CD4-positive, alpha-beta memory T cell (primary cell): ENCODE measurements at regions not wholly inside any gene's neighbourhood (a gene's known extent, or its start where the extent isn't known, plus 50 kb on each side); places are given as distances from the start of the nearest gene placed in this dataset.
"Not testable (repeated sequence)": the region's sequence is repeated elsewhere in the genome, so short reads cannot be mapped to it uniquely, and the experiment has no call there.

Experiments used
- CTCF ChIA-PET: fragments of 350-600 bp; sonication (Branson Sonifier 250); formaldehyde crosslinking; loops from one replicate; lab custom pipeline; 2021; ENCODE audit warnings: inconsistent platforms; ENCODE audit not compliant: partially characterized antibody; lab: Charles Lee
- POLR2A ChIA-PET: fragments of 350-600 bp; sonication (Branson Sonifier 250); formaldehyde crosslinking; loops from one replicate; lab custom pipeline; 2021; ENCODE audit not compliant: partially characterized antibody; lab: Charles Lee
- DNase-seq, 5 donors: peaks; one replicate each; pipeline versions ENCODE4 v3.0.0 to v3.0.0-alpha.2; 2020 to 2022; ENCODE audit warnings: mixed read lengths in 1 of 5
- H3K27ac ChIP-seq: one replicate; pipeline ENCODE4 v1.7.0; 2013; ENCODE audit warnings: low read depth, low read length
- H3K27me3 ChIP-seq: 2 replicates; pipeline ENCODE4 v1.7.0; 2013; ENCODE audit warnings: mild to moderate bottlenecking, low read length, moderate library complexity; ENCODE audit not compliant: insufficient read depth
- H3K36me3 ChIP-seq: 2 replicates; pipeline ENCODE4 v1.7.0; 2013; ENCODE audit warnings: mild to moderate bottlenecking, low read length, moderate library complexity; ENCODE audit not compliant: insufficient read depth
- H3K4me1 ChIP-seq: 2 replicates; pipeline ENCODE4 v1.7.0; 2013; ENCODE audit warnings: mild to moderate bottlenecking, low read length, moderate library complexity; ENCODE audit not compliant: insufficient read depth
- H3K4me3 ChIP-seq, 2 donors: one replicate each; pipeline ENCODE4 v1.7.0; 2013; ENCODE audit warnings: low read length in 2 of 2, mild to moderate bottlenecking in 1 of 2
- H3K9me3 ChIP-seq, 2 donors: one replicate each; pipeline ENCODE4 v1.7.0; 2013; ENCODE audit warnings: low read length in 2 of 2, control low read depth in 1 of 2; ENCODE audit not compliant: control insufficient read depth in 1 of 2
- H3K27ac Mint-ChIP-seq, 7 donors: one replicate each; pipeline ENCODE4 v1.8.0; 2020 to 2021; ENCODE audit warnings: mixed read lengths in 7 of 7, mild to moderate bottlenecking in 6 of 7, inconsistent platforms in 3 of 7, moderate library complexity in 3 of 7
- H3K27me3 Mint-ChIP-seq, 2 donors: one replicate each; pipeline ENCODE4 v1.8.0; 2020 to 2021; ENCODE audit warnings: mixed read lengths in 2 of 2
- H3K36me3 Mint-ChIP-seq, 2 donors: one replicate each; pipeline ENCODE4 v1.8.0; 2020 to 2021; ENCODE audit warnings: mixed read lengths in 2 of 2, inconsistent platforms in 1 of 2, mild to moderate bottlenecking in 1 of 2
- H3K4me1 Mint-ChIP-seq, 4 donors: one replicate each; pipeline ENCODE4 v1.8.0; 2020 to 2021; ENCODE audit warnings: mixed read lengths in 4 of 4, mild to moderate bottlenecking in 1 of 4
- H3K4me3 Mint-ChIP-seq, 8 donors: one replicate each; pipeline ENCODE4 v1.8.0; 2020 to 2021; ENCODE audit warnings: mixed read lengths in 8 of 8, mild to moderate bottlenecking in 7 of 8, moderate library complexity in 6 of 8, inconsistent platforms in 3 of 8
- H3K9me3 Mint-ChIP-seq, 8 donors: one replicate each; pipeline ENCODE4 v1.8.0; 2020 to 2021; ENCODE audit warnings: mixed read lengths in 8 of 8, mild to moderate bottlenecking in 5 of 8, inconsistent platforms in 3 of 8, moderate library complexity in 1 of 8
- intact Hi-C: fragments of 100-400 bp; cut with micrococcal nuclease; formaldehyde crosslinking; loops from one replicate; pipeline ENCODE4 v1.15.1; 2023

DNA sequence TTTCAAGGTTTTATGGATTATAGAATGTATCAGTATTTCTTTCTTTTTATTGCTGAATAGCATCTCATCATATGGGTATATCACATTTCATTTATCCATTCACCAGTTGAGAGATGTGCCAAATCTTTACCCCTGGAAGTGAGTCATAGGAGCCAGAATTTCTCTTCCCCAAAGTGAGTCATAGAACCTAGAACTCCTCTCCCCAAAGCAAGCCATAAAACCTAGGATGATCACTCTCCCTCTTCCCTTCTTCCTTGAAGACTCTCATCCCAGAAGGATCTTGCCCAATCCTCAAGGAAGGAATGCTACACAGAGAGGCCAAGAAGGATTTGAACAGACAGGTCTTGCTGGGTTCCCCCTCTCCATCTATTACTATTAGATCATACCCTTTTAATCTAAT, 199.9 kb downstream of the EVX1 start:
- DNase-seq = no peak
- no peak overlapping the region for H3K4me3 Mint-ChIP-seq
- no peaks in the 10 kb centered on the region for H3K36me3 Mint-ChIP-seq
- peaks cover 8 to 23% of the 10 kb centered on the region in 2 donors for H3K27me3 Mint-ChIP-seq
- H3K4me3 ChIP-seq = no peak overlapping the region
- no peaks in the 10 kb centered on the region for H3K4me1 Mint-ChIP-seq
- ChIA-PET POLR2A (no interaction called here), CTCF (no interaction called here)
- no peaks in the 10 kb centered on the region for H3K36me3 ChIP-seq
- no peak overlapping the region for H3K27ac ChIP-seq
- no peaks in the 10 kb centered on the region for H3K4me1 ChIP-seq
- intact Hi-C loops = no loop called here
- H3K27ac Mint-ChIP-seq = no peak overlapping the region
- no peaks in the 10 kb centered on the region for H3K9me3 Mint-ChIP-seq
- H3K9me3 ChIP-seq = no peaks in the 10 kb centered on the region
- no peaks in the 10 kb centered on the region for H3K27me3 ChIP-seq

DNA sequence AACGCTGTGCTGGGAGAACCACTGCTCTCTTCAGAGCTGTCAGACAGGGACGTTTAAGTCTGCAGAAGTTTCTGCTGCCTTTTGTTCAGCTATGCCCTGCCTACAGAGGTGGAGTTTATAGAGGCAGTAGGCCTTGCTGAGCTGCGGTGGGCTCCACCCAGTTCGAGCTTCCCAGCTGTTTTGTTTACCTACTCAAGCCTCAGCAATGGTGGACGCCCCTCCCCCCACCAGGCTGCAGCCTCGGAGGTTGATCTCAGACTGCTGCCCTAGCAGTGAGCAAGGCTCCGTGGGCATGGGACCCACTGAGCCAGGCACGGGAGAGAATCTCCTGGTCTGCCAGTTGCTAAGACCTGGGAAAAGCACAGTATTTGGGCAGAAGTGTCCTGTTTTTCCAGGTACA, 206.4 kb downstream of the EVX1 start:
- H3K4me3 ChIP-seq, H3K4me1 ChIP-seq, DNase-seq, intact Hi-C loops, POLR2A ChIA-PET, H3K36me3 ChIP-seq, H3K27me3 ChIP-seq, H3K36me3 Mint-ChIP-seq, H3K27ac Mint-ChIP-seq, H3K9me3 Mint-ChIP-seq, H3K4me1 Mint-ChIP-seq, H3K27ac ChIP-seq, H3K9me3 ChIP-seq, H3K4me3 Mint-ChIP-seq, CTCF ChIA-PET: not testable (repeated sequence)
- H3K27me3 Mint-ChIP-seq = peaks cover 14 to 19% of the 10 kb centered on the region in 2 donors

DNA sequence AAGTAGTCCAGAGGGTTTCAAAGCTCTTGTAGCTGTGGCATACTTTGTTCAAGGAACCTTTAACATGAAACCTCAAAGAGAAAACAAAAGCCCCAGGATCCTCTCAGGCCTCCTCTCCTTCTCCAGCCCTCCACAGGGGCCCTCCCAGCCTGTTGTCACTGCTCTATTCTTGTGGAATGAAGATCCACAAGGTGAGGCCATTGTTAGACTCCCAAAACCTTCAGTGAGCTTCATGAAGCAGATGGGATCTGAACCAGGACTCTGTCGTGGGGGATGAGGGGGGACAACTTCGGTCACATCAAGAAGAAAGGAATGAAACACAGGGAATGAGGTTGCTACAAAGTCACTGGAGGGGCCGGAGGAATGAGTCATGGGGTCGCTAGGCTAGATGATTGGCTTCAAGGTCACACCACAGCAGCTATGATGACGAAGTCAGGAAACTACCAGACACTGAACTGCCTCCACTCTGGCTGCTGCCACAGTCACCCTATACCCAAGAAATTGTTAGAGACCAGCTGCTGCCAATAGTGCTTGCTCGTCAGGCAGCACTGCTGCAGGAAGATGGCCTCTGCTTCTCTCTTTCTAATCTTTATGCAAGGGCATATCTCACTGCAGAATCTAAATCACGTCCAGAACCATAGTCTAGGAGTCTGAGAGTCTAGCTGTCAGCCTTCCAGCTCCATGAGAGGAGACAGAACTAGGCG, 208.8 kb downstream of the HIBADH start:
- ChIA-PET CTCF (interaction anchor here (0.7 kb wide), 1 partner anchor 22 kb away, joined by 3 read pairs; no protein-coding TSS in a partner anchor), POLR2A (no interaction called here)
- intact Hi-C loops = no loop called here
- H3K27me3 ChIP-seq = no peaks in the 10 kb centered on the region
- Mint-ChIP-seq H3K36me3 (no peaks in the 10 kb centered on the region), H3K9me3 (no peaks in the 10 kb centered on the region), H3K4me1 (no peaks in the 10 kb centered on the region), H3K4me3 (no peak overlapping the region), H3K27ac (no peak overlapping the region), H3K27me3 (peaks cover 9 to 11% of the 10 kb centered on the region in 2 donors)
- no peak overlapping the region for H3K4me3 ChIP-seq
- no peak overlapping the region for H3K27ac ChIP-seq
- H3K4me1 ChIP-seq = no peaks in the 10 kb centered on the region
- H3K36me3 ChIP-seq = no peaks in the 10 kb centered on the region
- no peaks in the 10 kb centered on the region for H3K9me3 ChIP-seq
- no peak for DNase-seq

DNA sequence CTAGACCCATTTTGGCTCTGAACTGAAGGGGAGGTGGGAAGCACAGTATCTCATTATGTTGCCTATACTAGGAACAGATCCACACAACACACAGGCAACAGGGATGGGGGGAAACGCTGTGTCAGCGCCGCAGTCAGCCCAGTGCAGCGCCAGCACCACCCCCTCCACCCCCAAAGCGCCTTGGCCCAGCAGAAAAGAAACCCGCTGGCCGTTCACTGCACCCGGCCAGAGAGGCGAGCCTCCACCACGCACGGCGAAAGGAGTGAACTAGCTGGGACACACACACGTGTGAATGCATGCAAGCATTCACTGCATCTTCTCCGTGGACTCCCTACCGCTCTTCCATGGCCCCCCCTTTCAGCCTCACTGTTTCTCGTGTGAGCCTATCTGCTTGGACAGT, 205.6 kb downstream of the HIBADH start:
- DNase-seq = not testable (repeated sequence)

DNA sequence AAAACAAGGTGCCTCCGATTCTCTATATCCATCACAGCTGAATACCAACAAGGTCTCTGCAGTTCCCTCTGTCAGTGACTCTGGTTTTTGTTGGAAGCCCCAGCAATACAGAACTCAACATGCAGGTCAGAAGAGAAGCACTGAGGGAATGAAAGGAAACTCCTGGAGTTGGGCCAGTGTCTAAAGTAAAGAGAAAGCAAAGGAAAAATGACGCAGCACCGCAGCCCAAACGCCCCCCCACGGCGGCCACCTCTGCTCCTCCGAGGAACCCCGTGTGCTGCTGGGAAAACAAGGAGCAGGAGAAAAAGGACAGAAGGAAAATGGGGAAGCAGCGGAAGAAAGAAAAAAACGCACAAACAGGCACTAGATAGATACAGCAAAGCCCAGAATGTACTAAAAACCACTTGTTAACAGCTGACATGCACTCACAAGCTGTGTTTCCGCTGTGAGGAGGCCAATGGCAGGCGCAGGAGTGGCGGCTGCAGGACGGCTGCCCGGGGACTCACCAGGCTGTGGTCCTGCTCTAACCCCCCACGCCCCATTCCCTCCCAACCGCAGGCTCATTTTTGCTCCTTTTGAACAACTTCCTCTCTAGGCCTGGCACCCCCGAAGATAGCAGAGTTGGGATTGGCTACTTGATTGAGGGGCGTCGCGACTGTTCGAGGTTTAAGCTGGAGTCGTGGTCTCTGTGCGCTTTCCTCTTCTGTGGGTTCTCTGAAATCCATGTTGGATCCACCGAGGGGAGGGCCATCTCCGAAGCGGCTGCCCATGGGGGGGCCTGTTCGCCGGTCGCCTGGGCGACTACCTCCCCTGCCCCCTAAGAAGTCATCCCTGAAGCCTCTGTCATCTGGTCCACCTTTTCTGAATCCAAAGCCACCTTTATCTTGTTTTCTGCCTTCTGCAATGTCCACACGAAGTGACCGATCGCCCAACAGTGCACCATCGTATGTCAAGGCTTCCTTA, 204.8 kb downstream of the HIBADH start:
- H3K27me3 Mint-ChIP-seq, intact Hi-C loops, POLR2A ChIA-PET, H3K27ac Mint-ChIP-seq, H3K4me3 ChIP-seq, H3K36me3 ChIP-seq, H3K27me3 ChIP-seq, H3K9me3 ChIP-seq, H3K36me3 Mint-ChIP-seq, H3K27ac ChIP-seq, H3K4me1 ChIP-seq, H3K4me1 Mint-ChIP-seq, DNase-seq, H3K9me3 Mint-ChIP-seq, H3K4me3 Mint-ChIP-seq, CTCF ChIA-PET: not testable (repeated sequence)

More for the DNA sequence above, 205.6 kb downstream of the HIBADH start:
- H3K27ac Mint-ChIP-seq, H3K36me3 ChIP-seq, H3K9me3 Mint-ChIP-seq, H3K36me3 Mint-ChIP-seq, H3K4me1 ChIP-seq, intact Hi-C loops, H3K27ac ChIP-seq, H3K4me3 Mint-ChIP-seq, H3K27me3 ChIP-seq, H3K4me3 ChIP-seq, H3K4me1 Mint-ChIP-seq, CTCF ChIA-PET, H3K9me3 ChIP-seq: not testable (repeated sequence)
- POLR2A ChIA-PET = interaction anchor here (0.6 kb wide), 1 partner anchor 248 kb away, joined by 3 read pairs; no protein-coding TSS in a partner anchor
- peaks cover 8 to 10% of the 10 kb centered on the region in 2 donors for H3K27me3 Mint-ChIP-seq

DNA sequence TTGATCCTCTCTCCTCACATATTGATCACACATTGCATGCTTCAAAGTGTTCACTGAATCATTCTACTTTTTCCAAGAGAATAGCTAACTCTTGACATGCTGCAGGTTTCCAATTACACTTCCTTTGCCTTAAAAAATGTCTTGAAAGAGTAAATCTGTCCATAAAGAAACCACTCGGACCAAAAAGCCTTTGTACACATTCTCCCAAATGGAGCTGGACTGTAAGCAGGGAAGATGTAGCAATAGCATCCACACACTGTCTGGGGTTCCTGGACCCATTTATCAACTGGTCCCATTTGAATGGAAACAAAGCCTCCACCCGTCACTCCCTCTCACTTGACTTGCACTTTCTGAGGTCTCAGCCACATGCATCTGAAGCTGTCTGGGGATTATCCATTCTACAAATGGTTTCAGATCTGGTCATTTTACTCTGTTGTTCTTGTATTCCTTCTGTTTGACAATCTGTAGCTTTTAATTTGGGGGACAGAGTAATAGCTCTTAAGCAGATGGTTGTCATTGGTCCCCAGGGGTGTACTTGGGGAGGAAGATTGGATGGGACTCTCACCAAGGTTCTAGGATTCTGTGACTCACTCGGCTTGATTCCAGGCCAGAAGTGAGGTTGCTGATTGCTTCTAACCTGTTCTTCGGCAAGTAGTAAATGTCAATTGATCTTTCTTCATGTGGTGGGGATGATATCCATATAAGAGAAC, 203.5 kb downstream of the HIBADH start:
- Histone ChIP-seq H3K36me3 (no peaks in the 10 kb centered on the region), H3K27me3 (no peaks in the 10 kb centered on the region), H3K4me3 (no peak overlapping the region), H3K27ac (no peak overlapping the region), H3K4me1 (no peaks in the 10 kb centered on the region), H3K9me3 (no peaks in the 10 kb centered on the region)
- Mint-ChIP-seq H3K27me3 (peaks cover 10% of the 10 kb centered on the region in 2 donors), H3K9me3 (no peaks in the 10 kb centered on the region), H3K36me3 (no peaks in the 10 kb centered on the region), H3K4me1 (no peaks in the 10 kb centered on the region), H3K27ac (no peak overlapping the region), H3K4me3 (no peak overlapping the region)
- ChIA-PET POLR2A (no interaction called here), CTCF (no interaction called here)
- no peak for DNase-seq
- intact Hi-C loops = no loop called here

DNA sequence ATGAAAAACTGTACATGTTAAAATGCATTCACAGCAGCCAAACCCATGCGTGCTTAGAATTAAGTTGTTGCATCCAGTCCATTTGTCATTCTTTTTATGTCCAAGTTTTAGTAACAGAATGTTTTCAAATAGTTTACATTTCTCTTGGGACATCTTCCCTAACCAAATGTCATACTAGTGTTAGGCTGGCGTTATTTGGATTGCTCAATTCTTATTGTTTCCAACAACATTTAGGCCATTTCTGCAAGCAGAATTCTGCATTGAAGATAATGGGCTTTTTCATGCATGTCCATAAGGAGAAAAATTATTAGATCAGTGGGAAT, 203.0 kb downstream of the HIBADH start:
- H3K27me3 Mint-ChIP-seq = peaks cover 9 to 12% of the 10 kb centered on the region in 2 donors
- no peaks in the 10 kb centered on the region for H3K9me3 Mint-ChIP-seq
- no peak overlapping the region for H3K27ac ChIP-seq
- intact Hi-C loops = no loop called here
- H3K36me3 Mint-ChIP-seq = no peaks in the 10 kb centered on the region
- no peaks in the 10 kb centered on the region for H3K4me1 ChIP-seq
- H3K4me3 Mint-ChIP-seq = no peak overlapping the region
- no peak overlapping the region for H3K27ac Mint-ChIP-seq
- no peaks in the 10 kb centered on the region for H3K9me3 ChIP-seq
- no peak overlapping the region for H3K4me3 ChIP-seq
- DNase-seq = no peak
- POLR2A ChIA-PET = no interaction called here
- H3K36me3 ChIP-seq = no peaks in the 10 kb centered on the region
- CTCF ChIA-PET = no interaction called here
- H3K27me3 ChIP-seq = no peaks in the 10 kb centered on the region
- no peaks in the 10 kb centered on the region for H3K4me1 Mint-ChIP-seq
